Thyroid gland (tissue), 4 donors: ENCODE measurements at regions not wholly inside any gene's neighbourhood (a gene's known extent, or its start where the extent isn't known, plus 50 kb on each side); places are given as distances from the start of the nearest gene placed in this dataset.

Experiments
- CTCF ChIP-seq, 6 experiments: fragments of 200-600 bp in 3 of 6; fragments of 450-650 bp in 3 of 6; sonication (generic) in 3 of 6; IDR thresholded peaks; one replicate each; pipeline ENCODE4 v1.5.1; 2016 to 2019; ENCODE audit warnings: antibody characterized with exemption in 6 of 6, mild to moderate bottlenecking in 2 of 6, inconsistent platforms in 1 of 6, moderate library complexity in 1 of 6
- POLR2A ChIP-seq, 2 donors: fragments of 450-650 bp; IDR thresholded peaks; one replicate each; pipeline ENCODE4 v1.6.1; 2017; ENCODE audit warnings: antibody characterized with exemption in 2 of 2, mild to moderate bottlenecking in 2 of 2, moderate library complexity in 1 of 2

- no peak for TF ChIP-seq CTCF (IDR thresholded peaks at IDR 0.05)
- no peak for TF ChIP-seq POLR2A (IDR thresholded peaks at IDR 0.05)
These were observed 126.4 kb upstream of the CCNG1 start for GRCh38 chr5:163310997-163311396.
